ENCODE measurements at regions not wholly inside any gene's neighbourhood (a gene's known extent, or its start where the extent isn't known, plus 50 kb on each side); places are given as distances from the start of the nearest gene placed in this dataset.

DNA sequence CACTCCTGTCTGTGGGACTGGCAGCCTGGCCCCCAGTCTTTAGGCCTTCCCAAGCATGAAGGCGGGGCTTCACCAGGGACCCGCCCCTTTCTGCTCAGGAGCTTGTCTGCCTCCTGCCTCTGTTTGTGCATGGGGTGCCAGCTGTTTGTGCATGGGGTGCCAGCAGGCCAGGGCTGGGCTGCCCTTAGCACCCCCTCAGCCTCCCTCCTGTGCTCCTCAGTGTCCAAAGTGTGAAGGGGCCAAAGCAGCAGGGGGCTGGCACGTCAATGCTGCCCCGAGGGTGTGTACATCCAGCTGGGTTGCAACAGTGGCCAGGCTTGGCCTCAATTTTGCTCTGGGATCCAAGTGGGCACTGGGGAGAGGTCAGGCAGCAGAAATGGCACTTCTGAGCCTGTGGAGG, 298.0 kb upstream of the GALNT5 start:
- intact Hi-C loops (cut with DNase I): no loop called here
- 89 to 95% methylated on average over 4 of the region's 4 CpGs for WGBS, 2 donors
- no peak for DNase-seq
- Histone ChIP-seq H3K27me3 (no peaks in the 10 kb centered on the region), H3K4me1 (no peaks in the 10 kb centered on the region), H3K36me3 (no peaks in the 10 kb centered on the region), H3K4me3 (no peak overlapping the region), H3K27ac (no peak overlapping the region), H3K9me3 (peaks cover 0 to 13% (median 0%) of the 10 kb centered on the region in 4 donors)
- TF ChIP-seq, protein P1, sequence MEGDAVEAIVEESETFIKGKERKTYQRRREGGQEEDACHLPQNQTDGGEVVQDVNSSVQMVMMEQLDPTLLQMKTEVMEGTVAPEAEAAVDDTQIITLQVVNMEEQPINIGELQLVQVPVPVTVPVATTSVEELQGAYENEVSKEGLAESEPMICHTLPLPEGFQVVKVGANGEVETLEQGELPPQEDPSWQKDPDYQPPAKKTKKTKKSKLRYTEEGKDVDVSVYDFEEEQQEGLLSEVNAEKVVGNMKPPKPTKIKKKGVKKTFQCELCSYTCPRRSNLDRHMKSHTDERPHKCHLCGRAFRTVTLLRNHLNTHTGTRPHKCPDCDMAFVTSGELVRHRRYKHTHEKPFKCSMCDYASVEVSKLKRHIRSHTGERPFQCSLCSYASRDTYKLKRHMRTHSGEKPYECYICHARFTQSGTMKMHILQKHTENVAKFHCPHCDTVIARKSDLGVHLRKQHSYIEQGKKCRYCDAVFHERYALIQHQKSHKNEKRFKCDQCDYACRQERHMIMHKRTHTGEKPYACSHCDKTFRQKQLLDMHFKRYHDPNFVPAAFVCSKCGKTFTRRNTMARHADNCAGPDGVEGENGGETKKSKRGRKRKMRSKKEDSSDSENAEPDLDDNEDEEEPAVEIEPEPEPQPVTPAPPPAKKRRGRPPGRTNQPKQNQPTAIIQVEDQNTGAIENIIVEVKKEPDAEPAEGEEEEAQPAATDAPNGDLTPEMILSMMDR (IDR thresholded peaks at IDR 0.05): no peak
- TF ChIP-seq POLR2A (IDR thresholded peaks at IDR 0.05): no peak
- no peak for TF ChIP-seq POLR2AphosphoS5 (IDR thresholded peaks at IDR 0.05)
- TF ChIP-seq EP300 (IDR thresholded peaks at IDR 0.05): no peak

DNA sequence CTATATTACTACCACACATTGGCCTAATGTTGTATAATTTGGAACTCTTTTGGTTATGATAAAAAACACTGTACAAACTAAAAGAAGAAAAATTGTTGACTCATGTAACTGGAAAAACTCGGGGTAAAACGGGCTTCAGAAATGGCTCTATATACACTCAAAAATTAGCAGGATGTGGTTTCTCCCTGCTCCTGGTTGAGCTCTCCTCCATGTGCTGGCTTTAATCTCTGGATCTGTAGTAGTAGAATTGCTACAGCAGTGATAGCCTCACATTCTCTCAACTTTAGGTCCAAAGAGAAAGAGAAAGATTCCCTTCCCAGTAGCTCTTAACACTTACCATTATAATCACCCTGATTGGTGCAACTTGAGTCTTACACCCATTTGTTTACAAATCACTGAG, 274.9 kb upstream of the GALNT5 start:
- no peaks in the 10 kb centered on the region for H3K27me3 ChIP-seq
- no peaks in the 10 kb centered on the region for H3K9me3 ChIP-seq
- TF ChIP-seq EP300 (IDR thresholded peaks at IDR 0.05) (no peak), POLR2AphosphoS5 (IDR thresholded peaks at IDR 0.05) (no peak), POLR2A (IDR thresholded peaks at IDR 0.05) (no peak)
- TF ChIP-seq, protein P1 (IDR thresholded peaks at IDR 0.05): no peak
- 82 to 87% methylated on average over 2 of the region's 2 CpGs for WGBS, 2 donors
- DNase-seq: no peak
- no peak overlapping the region for H3K27ac ChIP-seq
- no peak overlapping the region for H3K4me3 ChIP-seq
- intact Hi-C loops (cut with DNase I): no loop called here
- H3K36me3 ChIP-seq: no peaks in the 10 kb centered on the region
- H3K4me1 ChIP-seq: no peaks in the 10 kb centered on the region

DNA sequence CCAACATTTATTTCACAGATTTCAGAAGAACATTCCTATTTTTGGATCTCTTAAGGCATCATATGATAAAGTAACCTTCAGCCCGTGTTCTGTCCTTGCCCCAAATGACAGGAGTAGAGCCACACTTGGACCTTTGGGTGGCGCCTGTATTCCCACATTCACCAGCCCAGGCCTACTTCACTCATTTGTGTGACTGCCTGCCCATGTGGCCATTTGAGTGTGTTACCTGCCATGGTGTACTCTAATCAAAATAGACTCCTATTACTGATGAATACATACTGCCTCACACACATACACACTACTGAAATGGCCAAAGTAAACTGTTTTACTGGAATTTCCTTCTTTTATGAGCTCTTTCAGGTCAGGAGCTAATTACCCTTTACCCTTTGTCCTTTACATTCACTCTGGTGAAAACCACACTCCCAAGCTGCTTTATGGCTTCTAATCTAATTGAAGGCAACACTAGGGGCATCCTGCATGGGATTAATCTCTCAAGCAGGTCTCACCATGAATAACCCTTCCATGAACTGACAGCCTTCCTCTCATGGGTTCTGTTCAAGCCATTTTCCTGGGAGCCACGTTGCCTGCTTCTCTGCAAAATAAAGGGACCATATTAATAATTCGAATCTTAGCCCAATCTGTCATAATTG, 271.0 kb upstream of the GALNT5 start:
- 70 to 76% methylated on average over 4 of the region's 4 CpGs for whole genome bisulfite sequencing, 2 donors
- TF ChIP-seq POLR2A (IDR thresholded peaks at IDR 0.05) (no peak), EP300 (IDR thresholded peaks at IDR 0.05) (no peak), POLR2AphosphoS5 (IDR thresholded peaks at IDR 0.05) (no peak)
- TF ChIP-seq, protein P1 (IDR thresholded peaks at IDR 0.05): no peak
- intact Hi-C loops (cut with DNase I): no loop called here
- Histone ChIP-seq H3K27ac (no peak overlapping the region), H3K36me3 (no peaks in the 10 kb centered on the region), H3K27me3 (no peaks in the 10 kb centered on the region), H3K9me3 (no peaks in the 10 kb centered on the region), H3K4me3 (no peak overlapping the region), H3K4me1 (no peaks in the 10 kb centered on the region)
- DNase-seq: no peak

GRCh38 chr2:156999661-157000060, 257.8 kb upstream of the GALNT5 start:
- intact Hi-C loops (cut with DNase I): no loop called here
- H3K27ac ChIP-seq: no peak overlapping the region
- no peaks in the 10 kb centered on the region for H3K4me1 ChIP-seq
- H3K27me3 ChIP-seq: no peaks in the 10 kb centered on the region
- H3K4me3 ChIP-seq: no peak overlapping the region
- no peak for TF ChIP-seq POLR2AphosphoS5 (IDR thresholded peaks at IDR 0.05)
- TF ChIP-seq, protein P1 (IDR thresholded peaks at IDR 0.05): no peak
- TF ChIP-seq POLR2A (IDR thresholded peaks at IDR 0.05): no peak
- TF ChIP-seq EP300 (IDR thresholded peaks at IDR 0.05): no peak
- 70 to 77% methylated on average over 4 of the region's 4 CpGs for WGBS, 2 donors
- DNase-seq: no peak
- H3K9me3 ChIP-seq: no peaks in the 10 kb centered on the region
- no peaks in the 10 kb centered on the region for H3K36me3 ChIP-seq

GRCh38 chr2:157004789-157005188, 252.7 kb upstream of the GALNT5 start:
- DNase-seq: no peak
- no peaks in the 10 kb centered on the region for H3K36me3 ChIP-seq
- no peaks in the 10 kb centered on the region for H3K4me1 ChIP-seq
- no peaks in the 10 kb centered on the region for H3K9me3 ChIP-seq
- 90 to 91% methylated on average over 2 of the region's 2 CpGs for WGBS, 2 donors
- intact Hi-C loops (cut with DNase I): no loop called here
- no peaks in the 10 kb centered on the region for H3K27me3 ChIP-seq
- TF ChIP-seq POLR2A (IDR thresholded peaks at IDR 0.05): no peak
- no peak for TF ChIP-seq POLR2AphosphoS5 (IDR thresholded peaks at IDR 0.05)
- TF ChIP-seq EP300 (IDR thresholded peaks at IDR 0.05): no peak
- H3K4me3 ChIP-seq: no peak overlapping the region
- no peak overlapping the region for H3K27ac ChIP-seq

Measured in sigmoid colon (tissue), 6 donors.